ENCODE measurements at regions not wholly inside any gene's neighbourhood (a gene's known extent, or its start where the extent isn't known, plus 50 kb on each side); places are given as distances from the start of the nearest gene placed in this dataset.

DNA sequence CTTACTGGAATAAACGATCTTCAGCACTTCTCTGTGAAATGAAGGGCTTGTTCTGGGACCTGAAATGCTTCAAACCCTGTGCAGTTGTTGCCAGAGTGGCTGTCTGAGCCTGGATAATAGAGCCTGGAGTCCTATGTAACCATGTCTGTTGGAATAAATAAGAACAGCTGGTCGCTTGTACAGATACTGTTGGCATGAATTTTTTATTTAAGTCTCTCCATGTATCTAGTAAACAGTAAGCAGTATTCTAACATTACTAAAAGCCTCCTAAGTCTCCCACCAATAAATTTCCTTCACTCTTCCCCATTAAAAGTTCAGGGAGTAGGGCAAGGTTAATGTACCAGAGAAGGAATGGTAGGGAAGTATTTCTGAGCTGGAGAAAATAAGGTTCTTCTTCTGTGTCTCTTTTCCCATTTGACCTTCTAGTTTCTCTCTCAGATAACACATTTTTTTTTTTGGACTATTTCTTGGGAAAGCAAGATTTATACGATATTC, 227.5 kb downstream of the PRL start:
- TF ChIP-seq POLR2A (IDR thresholded peaks at IDR 0.05) = no peak
- TF ChIP-seq, protein P1, sequence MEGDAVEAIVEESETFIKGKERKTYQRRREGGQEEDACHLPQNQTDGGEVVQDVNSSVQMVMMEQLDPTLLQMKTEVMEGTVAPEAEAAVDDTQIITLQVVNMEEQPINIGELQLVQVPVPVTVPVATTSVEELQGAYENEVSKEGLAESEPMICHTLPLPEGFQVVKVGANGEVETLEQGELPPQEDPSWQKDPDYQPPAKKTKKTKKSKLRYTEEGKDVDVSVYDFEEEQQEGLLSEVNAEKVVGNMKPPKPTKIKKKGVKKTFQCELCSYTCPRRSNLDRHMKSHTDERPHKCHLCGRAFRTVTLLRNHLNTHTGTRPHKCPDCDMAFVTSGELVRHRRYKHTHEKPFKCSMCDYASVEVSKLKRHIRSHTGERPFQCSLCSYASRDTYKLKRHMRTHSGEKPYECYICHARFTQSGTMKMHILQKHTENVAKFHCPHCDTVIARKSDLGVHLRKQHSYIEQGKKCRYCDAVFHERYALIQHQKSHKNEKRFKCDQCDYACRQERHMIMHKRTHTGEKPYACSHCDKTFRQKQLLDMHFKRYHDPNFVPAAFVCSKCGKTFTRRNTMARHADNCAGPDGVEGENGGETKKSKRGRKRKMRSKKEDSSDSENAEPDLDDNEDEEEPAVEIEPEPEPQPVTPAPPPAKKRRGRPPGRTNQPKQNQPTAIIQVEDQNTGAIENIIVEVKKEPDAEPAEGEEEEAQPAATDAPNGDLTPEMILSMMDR (IDR thresholded peaks at IDR 0.05) = no peak

Data from heart left ventricle (tissue), 13 donors.